OCI-LY3 (cell line): ENCODE measurements at regions not wholly inside any gene's neighbourhood (a gene's known extent, or its start where the extent isn't known, plus 50 kb on each side); places are given as distances from the start of the nearest gene placed in this dataset.

ENCODE experiments used
- CTCF ChIP-seq: fragments of 200-600, 300-600 bp; sonication (generic); IDR thresholded peaks from 2 replicates; pipeline ENCODE4 v1.5.1; 2014; ENCODE audit warnings: antibody characterized with exemption, low read length, low read depth
- EZH2phosphoT487 ChIP-seq: fragments of 200-600 bp; shearing (Covaris generic); IDR thresholded peaks from 2 replicates; pipeline ENCODE4 v1.6.1; 2018; ENCODE audit warnings: antibody characterized with exemption, mixed run types, low read depth

GRCh38 chr15:70497661-70498060 is 265.7 kb downstream of the UACA start:
- no peak for TF ChIP-seq CTCF
- TF ChIP-seq EZH2phosphoT487, result no peak
